Stomach smooth muscle (tissue), 2 donors: ENCODE measurements at regions not wholly inside any gene's neighbourhood (a gene's known extent, or its start where the extent isn't known, plus 50 kb on each side); places are given as distances from the start of the nearest gene placed in this dataset.

Source experiments
- H3K27ac ChIP-seq: one replicate; pipeline ENCODE4 v1.7.0; 2013; ENCODE audit warnings: mild to moderate bottlenecking, low read length, inconsistent platforms
- H3K27me3 ChIP-seq, 2 donors: one replicate each; pipeline ENCODE4 v1.7.0; 2013; ENCODE audit warnings: low read length in 2 of 2; ENCODE audit not compliant: insufficient read depth in 2 of 2, control insufficient read depth in 1 of 2
- H3K36me3 ChIP-seq, 2 donors: one replicate each; pipeline ENCODE4 v1.7.0; 2013; ENCODE audit warnings: low read length in 2 of 2; ENCODE audit not compliant: control insufficient read depth in 2 of 2, insufficient read depth in 2 of 2
- H3K4me1 ChIP-seq: one replicate; pipeline ENCODE4 v1.7.0; 2013; ENCODE audit warnings: low read length; ENCODE audit not compliant: control insufficient read depth, insufficient read depth
- H3K4me3 ChIP-seq, 2 donors: one replicate each; pipeline ENCODE4 v1.7.0; 2013; ENCODE audit warnings: low read length in 2 of 2
- H3K9ac ChIP-seq, 2 donors: one replicate each; pipeline ENCODE4 v1.7.0; 2013; ENCODE audit warnings: low read length in 2 of 2, mild to moderate bottlenecking in 1 of 2
- H3K9me3 ChIP-seq, 2 donors: one replicate each; pipeline ENCODE4 v1.7.0; 2013; ENCODE audit warnings: low read length in 2 of 2; ENCODE audit not compliant: control insufficient read depth in 2 of 2
- donor health status: healthy.
- donor health status: Pancreatic carcinoma.

- no peaks in the 10 kb centered on the region for H3K9me3 ChIP-seq
- H3K4me1 ChIP-seq: no peaks in the 10 kb centered on the region
Measured at GRCh38 chr11:87392665-87393064, 354.9 kb downstream of the TMEM135 start.

GRCh38 chr11:87391496-87391895 is 353.8 kb downstream of the TMEM135 start:
- Histone ChIP-seq H3K27me3 (no peaks in the 10 kb centered on the region), H3K9me3 (no peaks in the 10 kb centered on the region), H3K9ac (no peak overlapping the region), H3K27ac (no peak overlapping the region), H3K36me3 (no peaks in the 10 kb centered on the region), H3K4me3 (no peak overlapping the region), H3K4me1 (no peaks in the 10 kb centered on the region)

More at GRCh38 chr11:87392665-87393064, 354.9 kb downstream of the TMEM135 start:
- no peaks in the 10 kb centered on the region for H3K27me3 ChIP-seq
- H3K9ac ChIP-seq: no peak overlapping the region
- H3K4me3 ChIP-seq: no peak overlapping the region
- no peak overlapping the region for H3K27ac ChIP-seq
- no peaks in the 10 kb centered on the region for H3K36me3 ChIP-seq

- Histone ChIP-seq H3K9ac (no peak overlapping the region), H3K27me3 (no peaks in the 10 kb centered on the region), H3K4me3 (no peak overlapping the region), H3K4me1 (no peaks in the 10 kb centered on the region), H3K36me3 (no peaks in the 10 kb centered on the region), H3K9me3 (peaks cover 0 to 3% of the 10 kb centered on the region in 2 donors), H3K27ac (no peak overlapping the region)
Measured at GRCh38 chr11:87384078-87384729, 346.5 kb downstream of the TMEM135 start.

GRCh38 chr11:87374038-87374807 is 336.5 kb downstream of the TMEM135 start:
- Histone ChIP-seq H3K36me3 (no peaks in the 10 kb centered on the region), H3K4me1 (no peaks in the 10 kb centered on the region), H3K4me3 (no peak overlapping the region), H3K9me3 (no peaks in the 10 kb centered on the region), H3K9ac (no peak overlapping the region), H3K27me3 (no peaks in the 10 kb centered on the region), H3K27ac (no peak overlapping the region)
